GM23338 (cell line): ENCODE measurements at regions not wholly inside any gene's neighbourhood (a gene's known extent, or its start where the extent isn't known, plus 50 kb on each side); places are given as distances from the start of the nearest gene placed in this dataset.

Experiments
- ATAC-seq: fragments of 200-7000 bp; cut with Tn5 transposase; 3 replicates; pipeline ENCODE4 v1.9.1; 2020
- DNase-seq: peaks from one replicate; pipeline ENCODE4 v3.0.0-alpha.2; 2015; ENCODE audit warnings: low spot score
- H2AFZ ChIP-seq: fragments of 200-600 bp; sonication (generic); 2 replicates; pipeline ENCODE4 v1.8.0; 2016; ENCODE audit warnings: antibody characterized with exemption, mild to moderate bottlenecking, moderate library complexity
- H3F3A ChIP-seq: fragments of 200-600 bp; sonication (generic); replicated peaks from 2 replicates; pipeline ENCODE4 v1.8.0; 2017; ENCODE audit warnings: antibody characterized with exemption, mixed run types, low read depth
- H3K27ac ChIP-seq: fragments of 200-600 bp; sonication (generic); 2 replicates; pipeline ENCODE4 v1.6.1; 2016; ENCODE audit warnings: low read depth
- H3K27me3 ChIP-seq: fragments of 200-600 bp; sonication (generic); 2 replicates; pipeline ENCODE4 v1.8.0; 2016; ENCODE audit warnings: mild to moderate bottlenecking, mixed run types, moderate library complexity; ENCODE audit not compliant: insufficient read depth
- H3K36me3 ChIP-seq: fragments of 200-600 bp; sonication (generic); 2 replicates; pipeline ENCODE4 v1.8.0; 2016; ENCODE audit warnings: mild to moderate bottlenecking; ENCODE audit not compliant: insufficient read depth
- H3K4me1 ChIP-seq: fragments of 200-600 bp; sonication (generic); 2 replicates; pipeline ENCODE4 v1.8.0; 2016; ENCODE audit warnings: mild to moderate bottlenecking, moderate library complexity; ENCODE audit not compliant: insufficient read depth
- H3K4me2 ChIP-seq: fragments of 200-600 bp; sonication (generic); 2 replicates; pipeline ENCODE4 v1.7.1; 2017; ENCODE audit warnings: mixed run types
- H3K4me3 ChIP-seq: fragments of 200-600 bp; sonication (generic); 2 replicates; pipeline ENCODE4 v1.6.1; 2016; ENCODE audit warnings: mixed run types
- H3K79me2 ChIP-seq: fragments of 200-600 bp; sonication (generic); replicated peaks from 2 replicates; pipeline ENCODE4 v1.8.0; 2017; ENCODE audit warnings: mild to moderate bottlenecking; ENCODE audit not compliant: insufficient read depth
- H3K9me2 ChIP-seq: fragments of 200-600 bp; sonication (generic); 2 replicates; pipeline ENCODE4 v1.8.0; 2017; ENCODE audit not compliant: insufficient read depth
- H4K20me1 ChIP-seq: fragments of 200-600 bp; sonication (generic); replicated peaks from 2 replicates; pipeline ENCODE4 v1.8.0; 2017; ENCODE audit warnings: mild to moderate bottlenecking; ENCODE audit not compliant: insufficient read depth
- H3K27ac Mint-ChIP-seq: 2 replicates; pipeline ENCODE4 v1.8.0; 2020; ENCODE audit warnings: inconsistent platforms, mild to moderate bottlenecking, moderate library complexity, mixed read lengths
- H3K27me3 Mint-ChIP-seq: 3 replicates; pipeline ENCODE4 v1.8.0; 2022; ENCODE audit warnings: low read depth, mild to moderate bottlenecking, moderate library complexity, mixed read lengths, inconsistent platforms; ENCODE audit not compliant: insufficient read depth, poor library complexity
- H3K36me3 Mint-ChIP-seq: 3 replicates; pipeline ENCODE4 v1.8.0; 2021; ENCODE audit warnings: low read depth, mild to moderate bottlenecking, inconsistent platforms, moderate library complexity, mixed read lengths
- H3K4me1 Mint-ChIP-seq: 3 replicates; pipeline ENCODE4 v1.8.0; 2020; ENCODE audit warnings: mild to moderate bottlenecking, inconsistent platforms, mixed read lengths
- H3K4me3 Mint-ChIP-seq: 3 replicates; pipeline ENCODE4 v1.8.0; 2021; ENCODE audit warnings: moderate library complexity, mild to moderate bottlenecking, inconsistent platforms, mixed read lengths
- H3K9me3 Mint-ChIP-seq: 3 replicates; pipeline ENCODE4 v1.8.0; 2020; ENCODE audit warnings: moderate library complexity, mild to moderate bottlenecking, inconsistent platforms, mixed read lengths
- CREB1 ChIP-seq: fragments of 250-450 bp; sonication (Bioruptor Pico); IDR thresholded peaks from 2 replicates; pipeline ENCODE4 v1.5.0; 2020; ENCODE audit warnings: low read depth, mild to moderate bottlenecking, moderate library complexity
- CTCF ChIP-seq, 2 experiments: fragments of 200-600 bp in 1 of 2; sonication (generic) in 1 of 2; conservative IDR thresholded peaks; 2 replicates each; pipeline versions ENCODE4 v1.5.1 to v1.6.1; 2016 to 2017; ENCODE audit warnings: antibody characterized with exemption in 2 of 2, low read depth in 2 of 2, mild to moderate bottlenecking in 2 of 2, moderate library complexity in 1 of 2
- ETS1 ChIP-seq: IDR thresholded peaks from 2 replicates; pipeline ENCODE4 v1.6.1; 2016; ENCODE audit warnings: antibody characterized with exemption
- EZH2phosphoT487 ChIP-seq: fragments of 200-600 bp; sonication (generic); IDR thresholded peaks from one replicate; pipeline ENCODE4 v1.8.1; 2018; ENCODE audit warnings: antibody characterized with exemption; ENCODE audit not compliant: unreplicated experiment
- JUNB ChIP-seq: IDR thresholded peaks from one replicate; pipeline ENCODE4 v1.6.1; 2016; ENCODE audit warnings: antibody characterized with exemption; ENCODE audit not compliant: unreplicated experiment
- NANOG ChIP-seq: IDR thresholded peaks from 2 replicates; pipeline ENCODE4 v1.6.1; 2016; ENCODE audit warnings: antibody characterized with exemption, borderline replicate concordance
- POLR2AphosphoS5 ChIP-seq: IDR thresholded peaks from 2 replicates; pipeline ENCODE4 v1.6.1; 2016; ENCODE audit warnings: antibody characterized with exemption, low read depth
- REST ChIP-seq: IDR thresholded peaks from one replicate; pipeline ENCODE4 v1.6.1; 2018; ENCODE audit warnings: antibody characterized with exemption; ENCODE audit not compliant: unreplicated experiment
- STAT1 ChIP-seq: IDR thresholded peaks from one replicate; pipeline ENCODE4 v1.6.1; 2016; ENCODE audit warnings: antibody characterized with exemption; ENCODE audit not compliant: unreplicated experiment
- ZNF114 ChIP-seq: fragments of 250-450 bp; sonication (Bioruptor Pico); IDR thresholded peaks from 2 replicates; pipeline ENCODE4 v1.5.0; 2020; ENCODE audit warnings: mild to moderate bottlenecking, moderate library complexity
- ZNF331 ChIP-seq: fragments of 250-450 bp; sonication (Bioruptor Pico); IDR thresholded peaks from 2 replicates; pipeline ENCODE4 v1.5.0; 2020; ENCODE audit warnings: low read depth, mild to moderate bottlenecking, moderate library complexity
- ZNF462 ChIP-seq: fragments of 250-450 bp; sonication (Bioruptor Pico); IDR thresholded peaks from 2 replicates; pipeline ENCODE4 v1.5.0; 2020; ENCODE audit warnings: mild to moderate bottlenecking, moderate library complexity

GRCh38 chr7:114158275-114158674 lies 239.5 kb upstream of the PPP1R3A start (continued):
- TF ChIP-seq ZNF331, result no peak
- TF ChIP-seq REST, result no peak

DNA sequence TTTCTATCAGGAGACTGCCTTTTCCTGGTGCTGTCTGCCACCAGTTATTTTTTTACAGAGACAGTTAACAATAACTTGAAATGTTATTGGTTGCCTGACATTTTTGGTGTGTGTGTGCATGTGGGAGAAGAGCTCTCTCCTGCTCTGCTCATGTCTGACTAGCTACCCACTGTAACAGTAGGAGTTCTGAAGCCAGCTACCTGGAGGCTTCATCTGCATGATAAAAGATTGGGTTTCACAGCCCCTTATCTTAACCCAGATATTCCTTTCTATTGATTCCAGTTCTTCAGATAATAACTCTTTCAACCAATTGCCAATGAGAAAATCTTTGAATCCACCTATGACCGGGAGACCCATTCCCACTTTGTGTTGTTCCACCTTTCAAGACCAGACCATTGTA lies 237.4 kb upstream of the PPP1R3A start:
- Histone ChIP-seq H3K79me2 (no peaks in the 10 kb centered on the region), H3F3A (no peaks in the 10 kb centered on the region), H4K20me1 (no peaks in the 10 kb centered on the region), H3K9me2 (no peaks in the 10 kb centered on the region), H3K4me2 (peak overlapping the region; percentile 53), H3K27me3 (no peaks in the 10 kb centered on the region), H3K4me1 (peaks cover 39% of the 10 kb centered on the region), H3K27ac (no peak overlapping the region), H3K36me3 (no peaks in the 10 kb centered on the region), H2AFZ (no peak overlapping the region), H3K4me3 (no peak overlapping the region)
- Mint-ChIP-seq H3K4me1 (peaks cover 53% of the 10 kb centered on the region), H3K36me3 (no peaks in the 10 kb centered on the region), H3K27me3 (no peaks in the 10 kb centered on the region), H3K27ac (no peak overlapping the region), H3K9me3 (no peaks in the 10 kb centered on the region), H3K4me3 (no peak overlapping the region)
- peak; percentile 82 for ATAC-seq
- DNase-seq, result peak; percentile 37
- no peak for TF ChIP-seq EZH2phosphoT487
- TF ChIP-seq STAT1, result no peak
- no peak for TF ChIP-seq ZNF462 (CRISPR knock-in tag)
- no peak for TF ChIP-seq ZNF114 (CRISPR knock-in tag)
- no peak for TF ChIP-seq CREB1
- TF ChIP-seq CTCF (conservative IDR thresholded peaks at IDR 0.05; ENCODE audit: low read depth in 2 of 2), result no peak
- no peak for TF ChIP-seq JUNB
- TF ChIP-seq POLR2AphosphoS5, result no peak
- no peak for TF ChIP-seq ETS1
- TF ChIP-seq NANOG, result no peak
